ENCODE measurements at regions not wholly inside any gene's neighbourhood (a gene's known extent, or its start where the extent isn't known, plus 50 kb on each side); places are given as distances from the start of the nearest gene placed in this dataset.

DNA sequence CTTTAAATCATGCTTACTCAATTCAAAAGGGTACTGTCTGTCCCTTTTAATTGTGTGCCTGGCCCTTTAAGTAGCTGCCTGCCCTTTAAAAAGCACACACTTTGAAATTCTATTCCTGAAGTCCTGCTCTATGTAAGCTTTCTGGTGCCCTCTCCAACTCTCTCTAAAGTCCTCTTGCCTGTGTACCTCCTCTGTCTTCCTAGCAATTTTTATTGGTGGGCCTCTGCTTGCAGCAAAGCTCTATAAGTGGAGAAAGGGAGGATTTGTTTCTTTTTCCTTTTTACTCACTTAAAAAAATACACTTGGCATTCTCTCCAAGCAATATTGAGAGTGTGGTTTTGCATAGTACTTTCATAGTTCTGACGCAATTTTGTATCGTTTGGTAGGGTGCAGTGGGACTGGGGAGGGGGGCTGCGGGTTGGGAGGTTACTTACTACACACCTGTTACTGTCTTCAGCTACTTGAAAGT, 135.4 kb downstream of the LMO4 start:
- ChIA-PET POLR2A (no interaction called here), CTCF (no interaction called here)
- Histone ChIP-seq H3K27ac (ENCODE audit: low read length) (no peak overlapping the region), H3K4me1 (ENCODE audit: control insufficient read depth, insufficient read depth, low read length) (no peaks in the 10 kb centered on the region), H3K4me3 (ENCODE audit: low read depth in 2 of 2, low read length in 2 of 2) (no peak overlapping the region), H3K36me3 (ENCODE audit: control insufficient read depth, insufficient read depth, low read length) (no peaks in the 10 kb centered on the region), H3K27me3 (ENCODE audit: control insufficient read depth, insufficient read depth, low read length) (no peaks in the 10 kb centered on the region), H3K9me3 (ENCODE audit: control insufficient read depth, insufficient read depth, low read depth, low read length) (no peaks in the 10 kb centered on the region)
- BruUV-seq (replicated peaks): no TSS peak
- no peak for TF ChIP-seq POLR2AphosphoS5 (IDR thresholded peaks at IDR 0.05; ENCODE audit: low read depth, low read length)
- in situ Hi-C loops (cut with HindIII; ENCODE audit: low pct_unique_long_range_greater_than_20kb, low sequenced_read_pairs): no loop called here
- intact Hi-C loops (cut with micrococcal nuclease; ENCODE audit: unreplicated experiment): no loop called here
- DNase-seq (ENCODE audit: low read depth, low spot score) (no peak), ATAC-seq (no peak)

DNA sequence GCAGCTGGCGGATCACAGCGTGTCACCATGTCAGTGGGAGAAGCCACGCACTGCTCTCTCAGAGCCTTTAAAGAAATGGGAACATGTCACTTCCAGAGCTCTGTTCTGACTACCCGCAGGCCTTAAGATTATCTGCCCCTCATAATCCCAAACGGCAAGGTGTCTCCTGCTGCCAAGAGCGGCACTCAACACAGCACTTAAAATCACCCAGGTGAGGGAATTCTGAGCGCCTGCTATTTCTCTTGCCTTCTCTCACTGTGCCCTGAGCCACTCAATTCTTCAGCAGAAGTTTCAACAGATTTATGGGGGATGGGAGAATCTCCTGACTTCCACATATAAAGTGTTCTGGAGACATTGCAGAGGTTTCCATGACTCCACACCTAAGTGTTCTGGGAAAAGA, 137.9 kb downstream of the LMO4 start:
- ATAC-seq (no peak), DNase-seq (ENCODE audit: low read depth, low spot score) (no peak)
- no peaks in the 10 kb centered on the region for H3K36me3 ChIP-seq (ENCODE audit: control insufficient read depth, insufficient read depth, low read length)
- in situ Hi-C loops (cut with HindIII; ENCODE audit: low pct_unique_long_range_greater_than_20kb, low sequenced_read_pairs): no loop called here
- no peaks in the 10 kb centered on the region for H3K27me3 ChIP-seq (ENCODE audit: control insufficient read depth, insufficient read depth, low read length)
- H3K4me3 ChIP-seq (ENCODE audit: low read depth in 2 of 2, low read length in 2 of 2): no peak overlapping the region
- no peaks in the 10 kb centered on the region for H3K4me1 ChIP-seq (ENCODE audit: control insufficient read depth, insufficient read depth, low read length)
- no peak overlapping the region for H3K27ac ChIP-seq (ENCODE audit: low read length)
- intact Hi-C loops (cut with micrococcal nuclease; ENCODE audit: unreplicated experiment): no loop called here
- BruUV-seq (replicated peaks): no TSS peak
- no peaks in the 10 kb centered on the region for H3K9me3 ChIP-seq (ENCODE audit: control insufficient read depth, insufficient read depth, low read depth, low read length)
- POLR2A ChIA-PET: no interaction called here
- TF ChIP-seq SIN3A (IDR thresholded peaks at IDR 0.05; ENCODE audit: borderline replicate concordance, insufficient read depth, low read depth, low read length): no peak
- TF ChIP-seq, protein P1, sequence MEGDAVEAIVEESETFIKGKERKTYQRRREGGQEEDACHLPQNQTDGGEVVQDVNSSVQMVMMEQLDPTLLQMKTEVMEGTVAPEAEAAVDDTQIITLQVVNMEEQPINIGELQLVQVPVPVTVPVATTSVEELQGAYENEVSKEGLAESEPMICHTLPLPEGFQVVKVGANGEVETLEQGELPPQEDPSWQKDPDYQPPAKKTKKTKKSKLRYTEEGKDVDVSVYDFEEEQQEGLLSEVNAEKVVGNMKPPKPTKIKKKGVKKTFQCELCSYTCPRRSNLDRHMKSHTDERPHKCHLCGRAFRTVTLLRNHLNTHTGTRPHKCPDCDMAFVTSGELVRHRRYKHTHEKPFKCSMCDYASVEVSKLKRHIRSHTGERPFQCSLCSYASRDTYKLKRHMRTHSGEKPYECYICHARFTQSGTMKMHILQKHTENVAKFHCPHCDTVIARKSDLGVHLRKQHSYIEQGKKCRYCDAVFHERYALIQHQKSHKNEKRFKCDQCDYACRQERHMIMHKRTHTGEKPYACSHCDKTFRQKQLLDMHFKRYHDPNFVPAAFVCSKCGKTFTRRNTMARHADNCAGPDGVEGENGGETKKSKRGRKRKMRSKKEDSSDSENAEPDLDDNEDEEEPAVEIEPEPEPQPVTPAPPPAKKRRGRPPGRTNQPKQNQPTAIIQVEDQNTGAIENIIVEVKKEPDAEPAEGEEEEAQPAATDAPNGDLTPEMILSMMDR (IDR thresholded peaks at IDR 0.05): no peak
- no peak for TF ChIP-seq POLR2AphosphoS5 (IDR thresholded peaks at IDR 0.05; ENCODE audit: low read depth, low read length)
- TF ChIP-seq, protein P2, sequence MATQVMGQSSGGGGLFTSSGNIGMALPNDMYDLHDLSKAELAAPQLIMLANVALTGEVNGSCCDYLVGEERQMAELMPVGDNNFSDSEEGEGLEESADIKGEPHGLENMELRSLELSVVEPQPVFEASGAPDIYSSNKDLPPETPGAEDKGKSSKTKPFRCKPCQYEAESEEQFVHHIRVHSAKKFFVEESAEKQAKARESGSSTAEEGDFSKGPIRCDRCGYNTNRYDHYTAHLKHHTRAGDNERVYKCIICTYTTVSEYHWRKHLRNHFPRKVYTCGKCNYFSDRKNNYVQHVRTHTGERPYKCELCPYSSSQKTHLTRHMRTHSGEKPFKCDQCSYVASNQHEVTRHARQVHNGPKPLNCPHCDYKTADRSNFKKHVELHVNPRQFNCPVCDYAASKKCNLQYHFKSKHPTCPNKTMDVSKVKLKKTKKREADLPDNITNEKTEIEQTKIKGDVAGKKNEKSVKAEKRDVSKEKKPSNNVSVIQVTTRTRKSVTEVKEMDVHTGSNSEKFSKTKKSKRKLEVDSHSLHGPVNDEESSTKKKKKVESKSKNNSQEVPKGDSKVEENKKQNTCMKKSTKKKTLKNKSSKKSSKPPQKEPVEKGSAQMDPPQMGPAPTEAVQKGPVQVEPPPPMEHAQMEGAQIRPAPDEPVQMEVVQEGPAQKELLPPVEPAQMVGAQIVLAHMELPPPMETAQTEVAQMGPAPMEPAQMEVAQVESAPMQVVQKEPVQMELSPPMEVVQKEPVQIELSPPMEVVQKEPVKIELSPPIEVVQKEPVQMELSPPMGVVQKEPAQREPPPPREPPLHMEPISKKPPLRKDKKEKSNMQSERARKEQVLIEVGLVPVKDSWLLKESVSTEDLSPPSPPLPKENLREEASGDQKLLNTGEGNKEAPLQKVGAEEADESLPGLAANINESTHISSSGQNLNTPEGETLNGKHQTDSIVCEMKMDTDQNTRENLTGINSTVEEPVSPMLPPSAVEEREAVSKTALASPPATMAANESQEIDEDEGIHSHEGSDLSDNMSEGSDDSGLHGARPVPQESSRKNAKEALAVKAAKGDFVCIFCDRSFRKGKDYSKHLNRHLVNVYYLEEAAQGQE (IDR thresholded peaks at IDR 0.05; ENCODE audit: insufficient read depth in 1 of 2, low read depth in 2 of 2, low read length in 1 of 2): no peak
- TF ChIP-seq TCF7L2 (IDR thresholded peaks at IDR 0.05; ENCODE audit: low read depth, low read length): no peak
- CTCF ChIA-PET: no interaction called here

DNA sequence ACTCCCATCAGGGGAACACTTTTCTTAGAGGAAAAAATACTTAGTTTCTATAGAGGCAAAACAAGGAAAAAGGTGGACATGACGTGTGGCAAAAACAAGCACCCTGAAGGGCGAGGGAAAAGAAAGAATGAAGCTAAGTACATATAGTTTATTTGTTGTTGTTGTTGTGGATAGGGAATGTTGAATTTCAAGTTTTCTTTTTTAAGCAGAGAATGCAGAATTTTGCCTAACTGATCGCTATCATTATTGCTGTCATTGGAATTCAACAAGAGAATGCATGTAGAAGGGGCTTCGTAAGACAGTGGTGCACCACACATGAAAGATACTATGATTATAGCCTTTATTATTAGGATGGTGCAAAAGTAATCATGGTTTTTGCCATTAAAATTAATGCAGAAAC, 144.0 kb downstream of the LMO4 start:
- in situ Hi-C loops (cut with HindIII; ENCODE audit: low pct_unique_long_range_greater_than_20kb, low sequenced_read_pairs) (no loop called here), intact Hi-C loops (cut with micrococcal nuclease; ENCODE audit: unreplicated experiment) (no loop called here)
- H3K4me3 ChIP-seq (ENCODE audit: low read depth in 2 of 2, low read length in 2 of 2): no peak overlapping the region
- no peaks in the 10 kb centered on the region for H3K36me3 ChIP-seq (ENCODE audit: control insufficient read depth, insufficient read depth, low read length)
- no TSS peak for BruUV-seq (replicated peaks)
- no peak overlapping the region for H3K27ac ChIP-seq (ENCODE audit: low read length)
- ChIA-PET CTCF (no interaction called here), POLR2A (no interaction called here)
- no peak for DNase-seq (ENCODE audit: low read depth, low spot score)
- H3K27me3 ChIP-seq (ENCODE audit: control insufficient read depth, insufficient read depth, low read length): no peaks in the 10 kb centered on the region
- TF ChIP-seq, protein P2 (IDR thresholded peaks at IDR 0.05; ENCODE audit: insufficient read depth in 1 of 2, low read depth in 2 of 2, low read length in 1 of 2): no peak
- TF ChIP-seq TCF7L2 (IDR thresholded peaks at IDR 0.05; ENCODE audit: low read depth, low read length) (no peak), POLR2AphosphoS5 (IDR thresholded peaks at IDR 0.05; ENCODE audit: low read depth, low read length) (no peak), SIN3A (IDR thresholded peaks at IDR 0.05; ENCODE audit: borderline replicate concordance, insufficient read depth, low read depth, low read length) (no peak)
- TF ChIP-seq, protein P1 (IDR thresholded peaks at IDR 0.05): no peak
- H3K4me1 ChIP-seq (ENCODE audit: control insufficient read depth, insufficient read depth, low read length): peaks cover 4% of the 10 kb centered on the region; the same call in 1 of the 2 replicates
- no peak for ATAC-seq
- H3K9me3 ChIP-seq (ENCODE audit: control insufficient read depth, insufficient read depth, low read depth, low read length): no peaks in the 10 kb centered on the region

Measured in Panc1 (cell line).